Common myeloid progenitor, CD34-positive (primary cell): ENCODE measurements at regions not wholly inside any gene's neighbourhood (a gene's known extent, or its start where the extent isn't known, plus 50 kb on each side); places are given as distances from the start of the nearest gene placed in this dataset.

Experiments used
- CTCF ChIA-PET: fragments of 350-600 bp; sonication (Branson Sonifier 250); formaldehyde crosslinking; loops from one replicate; lab custom pipeline; 2021; ENCODE audit warnings: antibody characterized with exemption; lab: Charles Lee
- POLR2A ChIA-PET: fragments of 350-600 bp; sonication (Branson Sonifier 250); formaldehyde crosslinking; loops from one replicate; lab custom pipeline; 2021; ENCODE audit warnings: antibody characterized with exemption; lab: Charles Lee
- DNase-seq, 3 donors: peaks; one replicate each; pipeline versions ENCODE4 v3.0.0 to v3.0.0-alpha.2; 2013
- H3K27ac ChIP-seq, 2 experiments: 1 replicate in 1 of 2; 2 replicates in 1 of 2; pipeline ENCODE4 v1.7.0; 2013; ENCODE audit warnings: inconsistent platforms in 2 of 2, low read length in 2 of 2, mild to moderate bottlenecking in 2 of 2, low read depth in 1 of 2, moderate library complexity in 1 of 2; ENCODE audit not compliant: severe bottlenecking in 2 of 2, insufficient read depth in 1 of 2, poor library complexity in 1 of 2
- H3K27me3 ChIP-seq, 5 experiments: replicated peaks in 2 of 5; 1 replicate in 3 of 5; 2 replicates in 2 of 5; pipeline versions ENCODE4 v1.6.1 to v1.7.0; 2013; ENCODE audit warnings: low read length in 4 of 5, mild to moderate bottlenecking in 2 of 5, moderate library complexity in 2 of 5, inconsistent platforms in 1 of 5; ENCODE audit not compliant: insufficient read depth in 5 of 5, control insufficient read depth in 4 of 5
- H3K36me3 ChIP-seq, 4 experiments: 1 replicate in 2 of 4; 2 replicates in 2 of 4; pipeline versions ENCODE4 v1.6.1 to v1.7.0; 2013; ENCODE audit warnings: low read length in 3 of 4, control low read depth in 1 of 4, mild to moderate bottlenecking in 1 of 4; ENCODE audit not compliant: control insufficient read depth in 4 of 4, insufficient read depth in 4 of 4
- H3K4me1 ChIP-seq, 4 experiments: 1 replicate in 3 of 4; 2 replicates in 1 of 4; pipeline versions ENCODE4 v1.6.1 to v1.7.1; 2013; ENCODE audit warnings: low read length in 3 of 4, mild to moderate bottlenecking in 3 of 4, control low read depth in 1 of 4, inconsistent platforms in 1 of 4, moderate library complexity in 1 of 4; ENCODE audit not compliant: control insufficient read depth in 4 of 4, insufficient read depth in 4 of 4; ENCODE audit errors: control extremely low read depth in 1 of 4
- H3K4me3 ChIP-seq, 7 experiments: 1 replicate in 4 of 7; 2 replicates in 3 of 7; pipeline versions ENCODE4 v1.5.1 to v1.7.0; 2013; ENCODE audit warnings: mild to moderate bottlenecking in 7 of 7, low read length in 6 of 7, moderate library complexity in 6 of 7, inconsistent platforms in 2 of 7, low read depth in 2 of 7, control low read depth in 1 of 7; ENCODE audit not compliant: insufficient read depth in 4 of 7, control insufficient read depth in 1 of 7; ENCODE audit errors: extremely low read depth in 1 of 7
- H3K9me3 ChIP-seq, 5 experiments: 1 replicate in 4 of 5; 2 replicates in 1 of 5; pipeline versions ENCODE4 v1.6.1 to v1.7.1; 2013; ENCODE audit warnings: low read length in 4 of 5, mild to moderate bottlenecking in 2 of 5, inconsistent platforms in 1 of 5, low read depth in 1 of 5, moderate library complexity in 1 of 5; ENCODE audit not compliant: control insufficient read depth in 4 of 5, insufficient read depth in 2 of 5; ENCODE audit errors: control extremely low read depth in 1 of 5
- WGBS: methylation state at CpG from one replicate; pipeline ENCODE4 v1.1.5; 2013; ENCODE audit not compliant: insufficient coverage; 5-methylcytosine and 5-hydroxymethylcytosine counted together

GRCh38 chr6:98711380-98711779 is 123.0 kb upstream of the POU3F2 start:
- no peak for DNase-seq
- ChIA-PET CTCF (no interaction called here), POLR2A (no interaction called here)
- Histone ChIP-seq H3K27me3 (peaks cover 0 to 3% (median 2%) of the 10 kb centered on the region in 5 experiments), H3K36me3 (no peaks in the 10 kb centered on the region), H3K27ac (no peak overlapping the region), H3K4me1 (no peaks in the 10 kb centered on the region), H3K9me3 (no peaks in the 10 kb centered on the region), H3K4me3 (no peak overlapping the region)

GRCh38 chr6:98716341-98716740 is 118.0 kb upstream of the POU3F2 start:
- ChIA-PET POLR2A (interaction anchor here (0.5 kb wide), 1 partner anchor 27 kb away, joined by 3 read pairs; no protein-coding TSS in a partner anchor), CTCF (no interaction called here)
- WGBS = 7% methylated on average over 8 of the region's 8 CpGs

GRCh38 chr6:98717322-98717877 is 117.0 kb upstream of the POU3F2 start:
- no peaks in the 10 kb centered on the region for H3K36me3 ChIP-seq
- 47% methylated on average over 2 of the region's 6 CpGs for WGBS
- no peak overlapping the region for H3K4me3 ChIP-seq
- H3K27me3 ChIP-seq = peaks cover 2 to 14% (median 5%) of the 10 kb centered on the region in 5 experiments
- no peak for DNase-seq
- H3K4me1 ChIP-seq = no peaks in the 10 kb centered on the region
- no peak overlapping the region for H3K27ac ChIP-seq
- CTCF ChIA-PET = no interaction called here
- no peaks in the 10 kb centered on the region for H3K9me3 ChIP-seq
- POLR2A ChIA-PET = no interaction called here

More at GRCh38 chr6:98716341-98716740, 118.0 kb upstream of the POU3F2 start:
- Histone ChIP-seq H3K27ac (no peak overlapping the region), H3K4me3 (no peak overlapping the region), H3K9me3 (no peaks in the 10 kb centered on the region), H3K4me1 (no peaks in the 10 kb centered on the region), H3K27me3 (peaks cover 2 to 14% (median 5%) of the 10 kb centered on the region in 5 experiments), H3K36me3 (no peaks in the 10 kb centered on the region)
- no peak for DNase-seq

GRCh38 chr6:98717988-98718387 is 116.4 kb upstream of the POU3F2 start:
- ChIA-PET POLR2A (no interaction called here), CTCF (no interaction called here)
- H3K27ac ChIP-seq = no peak overlapping the region
- WGBS = 60% methylated on average over 1 of the region's 2 CpGs
- H3K4me1 ChIP-seq = no peaks in the 10 kb centered on the region
- H3K9me3 ChIP-seq = no peaks in the 10 kb centered on the region
- H3K36me3 ChIP-seq = no peaks in the 10 kb centered on the region
- no peak overlapping the region for H3K4me3 ChIP-seq
- peaks cover 2 to 14% (median 5%) of the 10 kb centered on the region in 5 experiments for H3K27me3 ChIP-seq
- DNase-seq = no peak

- no peaks in the 10 kb centered on the region for H3K36me3 ChIP-seq
- DNase-seq = no peak
- no peak overlapping the region for H3K27ac ChIP-seq
- CTCF ChIA-PET = no interaction called here
- H3K27me3 ChIP-seq = peaks cover 0 to 2% (median 0%) of the 10 kb centered on the region in 5 experiments
- no peak overlapping the region for H3K4me3 ChIP-seq
- H3K4me1 ChIP-seq = no peaks in the 10 kb centered on the region
- POLR2A ChIA-PET = no interaction called here
- H3K9me3 ChIP-seq = no peaks in the 10 kb centered on the region
Observed at GRCh38 chr6:98724537-98724936, 109.8 kb upstream of the POU3F2 start.

GRCh38 chr6:98747273-98747672 is 87.1 kb upstream of the POU3F2 start:
- Histone ChIP-seq H3K27ac (no peak overlapping the region), H3K27me3 (peaks cover 0 to 3% (median 0%) of the 10 kb centered on the region in 5 experiments), H3K4me1 (no peaks in the 10 kb centered on the region), H3K9me3 (peaks cover 0 to 1% (median 0%) of the 10 kb centered on the region in 5 experiments), H3K36me3 (no peaks in the 10 kb centered on the region), H3K4me3 (no peak overlapping the region)
- WGBS = no CpG with 5 or more reads among the region's 1 CpG
- POLR2A ChIA-PET = no interaction called here
- CTCF ChIA-PET = no interaction called here
- no peak for DNase-seq

- POLR2A ChIA-PET = interaction anchor here (0.6 kb wide), 2 partner anchors 289 to 997 kb away, joined by 3 to 4 read pairs; no protein-coding TSS in a partner anchor
- 20% methylated on average over 1 of the region's 3 CpGs for WGBS
- Histone ChIP-seq H3K27ac (no peak overlapping the region), H3K27me3 (peaks cover 0 to 3% (median 0%) of the 10 kb centered on the region in 5 experiments), H3K9me3 (peaks cover 0 to 1% (median 0%) of the 10 kb centered on the region in 5 experiments), H3K4me3 (no peak overlapping the region), H3K36me3 (no peaks in the 10 kb centered on the region), H3K4me1 (no peaks in the 10 kb centered on the region)
- CTCF ChIA-PET = no interaction called here
- DNase-seq = no peak
Observed at GRCh38 chr6:98747960-98748359, 86.4 kb upstream of the POU3F2 start.
